ENCODE measurements at regions not wholly inside any gene's neighbourhood (a gene's known extent, or its start where the extent isn't known, plus 50 kb on each side); places are given as distances from the start of the nearest gene placed in this dataset.

DNA sequence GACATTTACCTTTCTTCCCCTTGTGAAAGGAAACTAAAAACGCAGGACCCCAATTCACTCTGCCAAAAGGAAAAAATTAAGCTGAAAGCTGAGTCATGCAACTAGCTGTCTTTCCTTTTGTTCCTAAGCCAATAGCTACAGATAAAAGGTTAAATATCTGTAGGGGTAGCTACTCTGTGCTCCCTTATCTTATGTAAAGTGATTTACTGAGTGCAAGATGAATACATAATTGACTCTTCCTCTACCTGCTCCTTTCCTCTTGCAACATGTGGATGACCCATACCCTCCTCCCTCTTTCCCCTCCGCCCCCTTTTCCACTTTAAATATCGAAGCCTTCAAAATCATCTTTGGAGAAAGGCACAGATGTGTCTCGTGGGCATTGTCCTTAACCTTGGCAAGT lies 68.0 kb upstream of the ZNF157 start:
- TF ChIP-seq, protein P1, sequence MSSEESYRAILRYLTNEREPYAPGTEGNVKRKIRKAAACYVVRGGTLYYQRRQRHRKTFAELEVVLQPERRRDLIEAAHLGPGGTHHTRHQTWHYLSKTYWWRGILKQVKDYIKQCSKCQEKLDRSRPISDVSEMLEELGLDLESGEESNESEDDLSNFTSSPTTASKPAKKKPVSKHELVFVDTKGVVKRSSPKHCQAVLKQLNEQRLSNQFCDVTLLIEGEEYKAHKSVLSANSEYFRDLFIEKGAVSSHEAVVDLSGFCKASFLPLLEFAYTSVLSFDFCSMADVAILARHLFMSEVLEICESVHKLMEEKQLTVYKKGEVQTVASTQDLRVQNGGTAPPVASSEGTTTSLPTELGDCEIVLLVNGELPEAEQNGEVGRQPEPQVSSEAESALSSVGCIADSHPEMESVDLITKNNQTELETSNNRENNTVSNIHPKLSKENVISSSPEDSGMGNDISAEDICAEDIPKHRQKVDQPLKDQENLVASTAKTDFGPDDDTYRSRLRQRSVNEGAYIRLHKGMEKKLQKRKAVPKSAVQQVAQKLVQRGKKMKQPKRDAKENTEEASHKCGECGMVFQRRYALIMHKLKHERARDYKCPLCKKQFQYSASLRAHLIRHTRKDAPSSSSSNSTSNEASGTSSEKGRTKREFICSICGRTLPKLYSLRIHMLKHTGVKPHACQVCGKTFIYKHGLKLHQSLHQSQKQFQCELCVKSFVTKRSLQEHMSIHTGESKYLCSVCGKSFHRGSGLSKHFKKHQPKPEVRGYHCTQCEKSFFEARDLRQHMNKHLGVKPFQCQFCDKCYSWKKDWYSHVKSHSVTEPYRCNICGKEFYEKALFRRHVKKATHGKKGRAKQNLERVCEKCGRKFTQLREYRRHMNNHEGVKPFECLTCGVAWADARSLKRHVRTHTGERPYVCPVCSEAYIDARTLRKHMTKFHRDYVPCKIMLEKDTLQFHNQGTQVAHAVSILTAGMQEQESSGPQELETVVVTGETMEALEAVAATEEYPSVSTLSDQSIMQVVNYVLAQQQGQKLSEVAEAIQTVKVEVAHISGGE (tag by site-specific recombination; conservative IDR thresholded peaks at IDR 0.05; ENCODE audit: low read depth): no peak
- TF ChIP-seq, protein P2, sequence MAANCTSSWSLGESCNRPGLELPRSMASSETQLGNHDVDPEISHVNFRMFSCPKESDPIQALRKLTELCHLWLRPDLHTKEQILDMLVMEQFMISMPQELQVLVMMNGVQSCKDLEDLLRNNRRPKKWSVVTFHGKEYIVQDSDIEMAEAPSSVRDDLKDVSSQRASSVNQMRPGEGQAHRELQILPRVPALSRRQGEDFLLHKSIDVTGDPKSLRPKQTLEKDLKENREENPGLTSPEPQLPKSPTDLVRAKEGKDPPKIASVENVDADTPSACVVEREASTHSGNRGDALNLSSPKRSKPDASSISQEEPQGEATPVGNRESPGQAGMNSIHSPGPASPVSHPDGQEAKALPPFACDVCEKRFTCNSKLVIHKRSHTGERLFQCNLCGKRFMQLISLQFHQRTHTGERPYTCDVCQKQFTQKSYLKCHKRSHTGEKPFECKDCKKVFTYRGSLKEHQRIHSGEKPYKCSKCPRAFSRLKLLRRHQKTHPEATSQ (tag by site-specific recombination; IDR thresholded peaks at IDR 0.05): no peak
- TF ChIP-seq SP7 (tag by site-specific recombination; IDR thresholded peaks at IDR 0.05) (no peak), ZNF677 (tag by site-specific recombination; IDR thresholded peaks at IDR 0.05) (no peak), ZBTB1 (tag by site-specific recombination; IDR thresholded peaks at IDR 0.05) (no peak), YY1 (tag by site-specific recombination; IDR thresholded peaks at IDR 0.05) (no peak), ZNF37A (tag by site-specific recombination; IDR thresholded peaks at IDR 0.05) (no peak), ZEB2 (tag by site-specific recombination; IDR thresholded peaks at IDR 0.05) (no peak), HOXA7 (CRISPR knock-in tag; IDR thresholded peaks at IDR 0.05; ENCODE audit: borderline replicate concordance) (no peak), ZNF707 (tag by site-specific recombination; IDR thresholded peaks at IDR 0.05) (no peak), ZNF24 (tag by site-specific recombination; IDR thresholded peaks at IDR 0.05) (no peak)
- TF ChIP-seq, protein P3, sequence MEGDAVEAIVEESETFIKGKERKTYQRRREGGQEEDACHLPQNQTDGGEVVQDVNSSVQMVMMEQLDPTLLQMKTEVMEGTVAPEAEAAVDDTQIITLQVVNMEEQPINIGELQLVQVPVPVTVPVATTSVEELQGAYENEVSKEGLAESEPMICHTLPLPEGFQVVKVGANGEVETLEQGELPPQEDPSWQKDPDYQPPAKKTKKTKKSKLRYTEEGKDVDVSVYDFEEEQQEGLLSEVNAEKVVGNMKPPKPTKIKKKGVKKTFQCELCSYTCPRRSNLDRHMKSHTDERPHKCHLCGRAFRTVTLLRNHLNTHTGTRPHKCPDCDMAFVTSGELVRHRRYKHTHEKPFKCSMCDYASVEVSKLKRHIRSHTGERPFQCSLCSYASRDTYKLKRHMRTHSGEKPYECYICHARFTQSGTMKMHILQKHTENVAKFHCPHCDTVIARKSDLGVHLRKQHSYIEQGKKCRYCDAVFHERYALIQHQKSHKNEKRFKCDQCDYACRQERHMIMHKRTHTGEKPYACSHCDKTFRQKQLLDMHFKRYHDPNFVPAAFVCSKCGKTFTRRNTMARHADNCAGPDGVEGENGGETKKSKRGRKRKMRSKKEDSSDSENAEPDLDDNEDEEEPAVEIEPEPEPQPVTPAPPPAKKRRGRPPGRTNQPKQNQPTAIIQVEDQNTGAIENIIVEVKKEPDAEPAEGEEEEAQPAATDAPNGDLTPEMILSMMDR (tag by site-specific recombination; IDR thresholded peaks at IDR 0.05): no peak
- TF ChIP-seq, protein P4, sequence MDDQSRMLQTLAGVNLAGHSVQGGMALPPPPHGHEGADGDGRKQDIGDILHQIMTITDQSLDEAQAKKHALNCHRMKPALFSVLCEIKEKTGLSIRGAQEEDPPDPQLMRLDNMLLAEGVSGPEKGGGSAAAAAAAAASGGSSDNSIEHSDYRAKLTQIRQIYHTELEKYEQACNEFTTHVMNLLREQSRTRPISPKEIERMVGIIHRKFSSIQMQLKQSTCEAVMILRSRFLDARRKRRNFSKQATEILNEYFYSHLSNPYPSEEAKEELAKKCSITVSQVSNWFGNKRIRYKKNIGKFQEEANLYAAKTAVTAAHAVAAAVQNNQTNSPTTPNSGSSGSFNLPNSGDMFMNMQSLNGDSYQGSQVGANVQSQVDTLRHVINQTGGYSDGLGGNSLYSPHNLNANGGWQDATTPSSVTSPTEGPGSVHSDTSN (CRISPR knock-in tag; IDR thresholded peaks at IDR 0.05): no peak
